HG03045 (cell line): ENCODE measurements at regions not wholly inside any gene's neighbourhood (a gene's known extent, or its start where the extent isn't known, plus 50 kb on each side); places are given as distances from the start of the nearest gene placed in this dataset.
"Not testable (repeated sequence)": the region's sequence is repeated elsewhere in the genome, so short reads cannot be mapped to it uniquely, and the experiment has no call there.

Source experiments
- ATAC-seq: cut with Tn5 transposase; IDR thresholded peaks from one replicate; pipeline ENCODE4 v1.9.1; 2021; ENCODE audit warnings: mild to moderate bottlenecking, moderate library complexity; ENCODE audit not compliant: unreplicated experiment

GRCh38 chr9:40939201-40939887, 189.1 kb downstream of the FOXD4L6 start:
- ATAC-seq = not testable (repeated sequence)

GRCh38 chr9:40935336-40935735, 193.1 kb downstream of the FOXD4L6 start:
- ATAC-seq = no peak

GRCh38 chr9:40934480-40934879, 194.0 kb downstream of the FOXD4L6 start:
- ATAC-seq = not testable (repeated sequence)

GRCh38 chr9:40930426-40930825, 198.1 kb downstream of the FOXD4L6 start:
- not testable (repeated sequence) for ATAC-seq

- not testable (repeated sequence) for ATAC-seq
Measured at GRCh38 chr9:40929488-40929845, 199.0 kb downstream of the FOXD4L6 start.

GRCh38 chr9:40928803-40929487, 199.5 kb downstream of the FOXD4L6 start:
- ATAC-seq = no peak

- no peak for ATAC-seq
Measured at GRCh38 chr9:40927851-40928802, 200.4 kb downstream of the FOXD4L6 start.

GRCh38 chr9:40927260-40927631, 201.2 kb downstream of the FOXD4L6 start:
- no peak for ATAC-seq

- no peak for ATAC-seq
Measured at GRCh38 chr9:40926404-40927259, 201.8 kb downstream of the FOXD4L6 start.

GRCh38 chr9:40925149-40925548, 203.3 kb downstream of the FOXD4L6 start:
- no peak for ATAC-seq

- not testable (repeated sequence) for ATAC-seq
Measured at GRCh38 chr9:40916399-40916783, 212.1 kb downstream of the FOXD4L6 start.

- ATAC-seq = not testable (repeated sequence)
Measured at GRCh38 chr9:40915660-40916398, 212.7 kb downstream of the FOXD4L6 start.

- no peak for ATAC-seq
Measured at GRCh38 chr9:40914772-40915659, 213.5 kb downstream of the FOXD4L6 start.

- ATAC-seq = no peak
Measured at GRCh38 chr9:40913928-40914673, 214.4 kb downstream of the FOXD4L6 start.

- ATAC-seq = no peak
Measured at GRCh38 chr9:40913096-40913719, 215.3 kb downstream of the FOXD4L6 start.

GRCh38 chr9:40912679-40913078, 215.8 kb downstream of the FOXD4L6 start:
- not testable (repeated sequence) for ATAC-seq

GRCh38 chr9:40911647-40912046, 216.8 kb downstream of the FOXD4L6 start:
- ATAC-seq = no peak

- not testable (repeated sequence) for ATAC-seq
Measured at GRCh38 chr9:40910995-40911394, 217.5 kb downstream of the FOXD4L6 start.
